NT2/D1 (cell line): ENCODE measurements at regions not wholly inside any gene's neighbourhood (a gene's known extent, or its start where the extent isn't known, plus 50 kb on each side); places are given as distances from the start of the nearest gene placed in this dataset.

Source experiments
- SUZ12 ChIP-seq: IDR thresholded peaks from 2 replicates; pipeline ENCODE4 v1.6.1; 2011; ENCODE audit not compliant: insufficient read length, insufficient read depth; ENCODE audit errors: extremely low read depth
- YY1 ChIP-seq: IDR thresholded peaks from 2 replicates; pipeline ENCODE4 v1.6.1; 2011; ENCODE audit not compliant: insufficient read length, insufficient read depth

- no peak for TF ChIP-seq YY1
- TF ChIP-seq SUZ12, result no peak
Observed at GRCh38 chr16:60727851-60728250, 1308.4 kb downstream of the CDH8 start.
